NCI-H460 (cell line): ENCODE measurements at regions not wholly inside any gene's neighbourhood (a gene's known extent, or its start where the extent isn't known, plus 50 kb on each side); places are given as distances from the start of the nearest gene placed in this dataset.
"Not testable (repeated sequence)": the region's sequence is repeated elsewhere in the genome, so short reads cannot be mapped to it uniquely, and the experiment has no call there.

ENCODE experiments used
- DNase-seq: peaks from one replicate; pipeline ENCODE4 v3.0.0-alpha.2; 2016; ENCODE audit warnings: low read depth; ENCODE audit errors: extremely low read depth

GRCh38 chr2:184169366-184169765 lies 429.0 kb upstream of the ZNF804A start:
- no peak for DNase-seq

- DNase-seq: no peak
Measured at GRCh38 chr2:184174493-184175104, 423.7 kb upstream of the ZNF804A start.

DNA sequence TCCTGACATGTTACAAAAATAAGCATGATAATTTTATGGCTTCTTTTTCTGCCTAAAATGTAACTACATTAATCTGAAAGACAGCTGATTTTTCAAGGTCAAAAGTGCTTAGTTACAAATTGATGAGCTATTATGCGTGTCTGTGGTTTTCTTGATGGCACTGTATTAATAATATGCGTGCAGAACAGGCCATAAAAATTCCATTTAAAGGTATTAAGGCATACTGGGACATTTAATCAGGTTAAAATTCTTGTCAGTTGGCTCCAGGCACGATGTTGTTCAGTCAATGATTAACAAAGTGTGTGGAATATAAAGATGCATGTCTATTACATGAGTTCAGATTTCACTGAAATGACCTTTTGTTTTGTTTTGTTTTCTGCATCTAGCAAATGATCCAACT lies 420.1 kb upstream of the ZNF804A start:
- no peak for DNase-seq

GRCh38 chr2:184186436-184186835 lies 411.9 kb upstream of the ZNF804A start:
- DNase-seq: no peak

DNA sequence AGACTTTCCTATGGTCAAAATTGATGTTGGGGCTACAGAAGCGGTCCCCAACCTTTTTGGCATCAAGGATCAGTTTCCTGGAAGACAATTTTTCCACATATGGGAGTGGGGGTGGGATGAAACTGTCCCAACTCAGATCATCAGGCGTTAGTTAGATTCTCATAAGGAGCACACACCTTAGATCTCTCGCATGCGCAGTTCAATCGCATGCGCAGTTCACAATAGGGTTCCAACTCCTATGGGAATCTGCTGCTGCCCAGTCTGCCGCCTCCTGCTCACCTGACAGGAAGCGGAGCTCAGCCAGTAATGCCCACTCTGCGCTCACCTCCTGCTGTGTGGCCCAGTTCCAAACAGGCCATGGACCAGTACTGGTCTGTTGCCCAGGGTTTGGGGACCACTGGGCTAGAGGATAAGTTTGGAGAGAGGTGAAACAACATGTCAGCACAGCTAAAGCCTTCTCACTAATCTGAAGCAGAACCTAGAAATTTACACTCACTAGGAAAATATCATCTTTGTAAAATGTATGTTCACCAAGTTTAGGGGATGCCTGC lies 410.8 kb upstream of the ZNF804A start:
- DNase-seq: no peak

DNA sequence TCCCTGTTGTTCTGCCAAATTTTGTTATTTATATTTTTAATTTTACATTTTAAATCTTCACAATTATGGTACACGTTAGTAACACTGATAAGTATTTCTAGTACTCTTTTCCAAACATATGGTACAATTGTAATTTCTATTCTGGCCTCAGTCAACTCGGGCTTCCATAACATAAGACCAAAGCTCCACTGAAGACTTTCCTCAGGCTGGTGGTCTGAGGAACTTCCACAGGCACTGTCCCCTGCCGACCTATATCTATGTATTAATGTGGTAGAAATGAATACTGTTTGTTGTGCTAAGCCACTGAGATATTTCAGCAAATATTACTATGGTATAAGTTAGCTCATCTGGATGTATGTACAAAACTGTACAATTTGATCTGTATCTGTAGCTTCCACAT lies 407.6 kb upstream of the ZNF804A start:
- DNase-seq: no peak

DNA sequence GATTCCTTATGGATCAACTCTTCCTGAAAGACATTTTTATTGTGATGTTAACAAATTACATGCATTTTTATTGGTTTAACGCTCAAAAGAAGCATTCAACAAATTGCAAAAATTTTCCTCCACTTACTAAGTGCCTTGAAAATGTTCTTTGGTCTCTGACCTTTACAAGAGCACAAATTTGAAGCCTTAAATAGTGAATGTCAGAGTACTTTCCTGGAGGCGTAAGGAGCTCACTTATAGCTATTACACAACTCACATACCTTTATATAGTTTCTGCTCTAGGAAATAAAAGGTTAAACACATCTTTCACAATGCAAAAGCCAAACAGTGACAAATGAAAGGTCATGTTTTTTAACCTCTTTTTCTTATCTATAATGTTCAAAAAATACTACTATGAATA lies 405.7 kb upstream of the ZNF804A start:
- DNase-seq: no peak

DNA sequence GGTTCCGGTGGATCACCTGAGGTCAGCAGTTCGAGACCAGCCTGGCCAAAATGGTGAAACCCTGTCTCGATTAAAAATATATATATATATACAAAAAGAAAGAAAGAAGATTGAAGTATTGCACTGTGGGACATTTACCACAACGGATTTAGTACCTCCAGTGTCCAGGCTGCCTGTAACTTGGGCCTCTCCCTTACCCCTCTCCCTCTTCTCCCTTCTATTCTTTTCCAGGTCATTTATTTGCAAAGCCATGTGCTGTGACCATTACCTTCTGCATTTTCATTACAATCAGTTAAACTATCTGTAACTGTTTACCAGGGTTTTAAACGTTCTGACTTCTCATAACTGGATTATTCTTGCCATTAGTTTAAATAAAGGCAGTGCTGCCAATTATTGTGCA lies 400.9 kb upstream of the ZNF804A start:
- DNase-seq: no peak

GRCh38 chr2:184198791-184199190 lies 399.5 kb upstream of the ZNF804A start:
- DNase-seq: not testable (repeated sequence)

GRCh38 chr2:184199274-184199673 lies 399.1 kb upstream of the ZNF804A start:
- DNase-seq: no peak

- DNase-seq: no peak
Measured at GRCh38 chr2:184201246-184201645, 397.1 kb upstream of the ZNF804A start.

DNA sequence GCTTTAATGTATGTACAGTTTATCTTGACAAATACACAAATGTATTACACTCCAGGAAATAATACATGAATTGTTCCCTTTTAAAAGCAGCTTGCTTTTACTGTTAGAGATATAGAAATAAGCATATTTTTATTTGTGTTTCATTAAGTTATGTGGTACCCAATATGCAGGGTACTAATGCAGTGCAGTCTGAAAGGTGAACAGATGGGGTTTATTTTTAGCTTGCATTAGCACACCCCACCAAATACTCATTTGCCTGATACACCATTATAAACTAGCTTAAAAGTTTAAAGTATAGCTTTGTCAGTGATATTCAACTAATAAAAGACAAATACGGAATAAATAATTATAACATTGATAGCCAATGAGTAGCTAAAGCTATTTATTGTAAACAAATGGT lies 394.7 kb upstream of the ZNF804A start:
- no peak for DNase-seq

DNA sequence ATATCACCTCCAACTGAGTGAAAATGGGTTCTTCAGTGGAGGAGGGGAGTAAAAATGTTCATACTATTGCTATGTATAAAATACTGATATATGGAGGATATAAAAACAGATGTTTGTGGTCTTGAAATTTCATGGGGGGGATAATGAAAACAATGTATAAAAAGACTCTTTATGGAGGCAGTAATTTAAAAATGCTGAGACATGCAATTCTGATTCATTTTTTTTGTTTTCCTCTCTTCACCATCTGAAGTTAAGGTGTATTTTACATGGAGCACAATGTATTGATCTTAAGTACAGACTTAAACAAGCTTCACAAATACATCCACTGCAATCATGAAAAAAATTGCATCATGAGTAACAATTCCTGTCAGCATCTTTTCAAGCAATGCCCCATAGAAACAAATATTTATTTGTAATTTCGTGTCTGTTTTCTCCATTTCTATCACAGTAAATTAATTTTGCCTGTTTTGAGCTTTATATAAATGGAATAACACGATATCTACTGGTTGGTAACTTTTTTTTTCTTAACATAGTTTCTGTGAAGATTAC lies 393.2 kb upstream of the ZNF804A start:
- no peak for DNase-seq

GRCh38 chr2:184206045-184206444 lies 392.3 kb upstream of the ZNF804A start:
- DNase-seq: no peak

- DNase-seq: no peak
Measured at GRCh38 chr2:184210329-184210728, 388.0 kb upstream of the ZNF804A start.

DNA sequence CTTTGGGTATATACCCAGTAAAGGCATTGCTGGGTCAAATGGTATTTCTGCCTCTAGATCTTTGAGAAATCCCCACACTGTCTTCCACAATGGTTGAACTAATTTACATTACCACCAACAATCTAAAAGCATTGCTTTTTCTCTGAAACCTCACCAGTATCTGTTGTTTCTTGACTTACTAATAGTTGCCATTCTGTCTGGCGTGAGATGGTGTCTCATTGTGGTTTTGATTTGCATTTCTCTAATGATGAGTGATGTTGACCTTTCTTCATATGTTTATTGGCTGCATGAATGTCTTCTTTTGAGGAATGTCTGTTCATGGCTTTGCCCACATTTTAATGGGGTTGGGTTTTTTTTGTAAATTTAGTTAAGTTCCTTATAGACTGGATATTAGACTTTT lies 382.6 kb upstream of the ZNF804A start:
- no peak for DNase-seq

DNA sequence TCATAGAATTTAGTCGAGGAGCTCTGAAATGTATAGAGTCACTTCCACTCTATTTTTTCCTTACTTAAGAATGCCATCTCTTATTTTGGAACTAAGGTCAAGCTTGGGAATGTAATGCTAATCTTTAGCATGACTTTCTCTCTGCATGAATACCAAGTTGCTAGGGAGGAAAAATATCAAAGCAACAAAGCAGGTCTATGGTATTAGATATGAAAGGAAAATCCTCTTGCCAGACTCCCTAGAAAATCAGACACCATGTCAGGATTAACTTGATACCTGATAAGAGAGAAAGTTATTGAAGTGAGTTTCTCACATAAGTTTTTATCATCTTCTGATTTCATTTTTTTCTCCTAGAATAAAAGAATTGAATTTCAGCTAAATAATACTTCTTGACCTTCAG lies 341.7 kb upstream of the ZNF804A start:
- DNase-seq: no peak

GRCh38 chr2:184261331-184261730 lies 337.0 kb upstream of the ZNF804A start:
- DNase-seq: no peak

DNA sequence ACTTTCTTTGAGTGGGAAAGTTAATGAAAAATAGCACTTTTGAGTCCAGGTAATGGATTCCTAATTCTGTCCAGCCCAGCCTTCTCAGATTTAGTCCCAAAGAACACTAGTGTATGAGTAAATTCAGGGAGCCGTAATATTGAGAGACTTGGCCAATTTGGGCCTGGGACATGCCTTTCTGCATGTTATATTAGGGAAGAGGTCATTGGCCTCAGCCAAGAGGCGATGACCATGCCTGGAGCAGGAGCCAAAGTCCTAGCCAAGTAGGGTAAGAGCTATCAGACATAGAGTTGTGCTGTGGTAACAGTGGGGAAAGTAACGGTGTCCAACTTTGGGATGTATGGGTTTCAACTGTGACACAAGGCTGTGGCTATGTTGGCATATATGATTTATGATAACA lies 336.5 kb upstream of the ZNF804A start:
- no peak for DNase-seq

GRCh38 chr2:184268900-184269477 lies 329.3 kb upstream of the ZNF804A start:
- peak; percentile 11 for DNase-seq

GRCh38 chr2:184270660-184271059 lies 327.7 kb upstream of the ZNF804A start:
- DNase-seq: no peak

- no peak for DNase-seq
Measured at GRCh38 chr2:184272056-184272455, 326.3 kb upstream of the ZNF804A start.
